ENCODE measurements at regions not wholly inside any gene's neighbourhood (a gene's known extent, or its start where the extent isn't known, plus 50 kb on each side); places are given as distances from the start of the nearest gene placed in this dataset.

DNA sequence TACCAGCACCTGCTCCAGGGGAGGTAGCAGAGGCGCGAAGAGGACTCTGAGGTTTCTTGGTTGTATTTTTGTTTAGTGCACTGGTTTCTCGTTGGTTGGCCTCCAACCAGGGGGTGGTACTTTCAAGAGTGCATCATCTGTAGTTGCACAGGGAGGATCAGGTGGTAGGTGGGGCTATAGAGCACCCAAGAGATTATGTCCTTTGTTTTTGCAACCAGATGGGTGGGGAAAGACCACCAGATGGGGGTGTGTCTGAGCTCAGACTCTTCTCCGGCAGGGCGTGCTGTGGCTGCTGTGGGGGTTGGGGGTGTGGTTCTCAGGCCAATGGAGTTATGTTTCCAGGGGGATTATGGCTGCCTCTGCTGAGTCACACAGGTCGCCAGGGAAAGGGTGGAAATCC is 254.4 kb upstream of the KLF12 start:
- Histone ChIP-seq H3K4me3 (replicated peaks in 1 of 4; ENCODE audit: control extremely low read depth in 1 of 4, insufficient read depth in 1 of 4, low read depth in 3 of 4, low read length in 4 of 4) (no peak overlapping the region), H3K79me2 (ENCODE audit: control insufficient read depth, insufficient read depth, low read length) (no peaks in the 10 kb centered on the region), H3K9me3 (ENCODE audit: control insufficient read depth, insufficient read depth, low read depth, low read length) (no peaks in the 10 kb centered on the region), H3K27me3 (ENCODE audit: control insufficient read depth, insufficient read depth, low read length) (no peaks in the 10 kb centered on the region), H3K36me3 (ENCODE audit: control insufficient read depth, insufficient read depth, low read length) (no peaks in the 10 kb centered on the region), H3K27ac (ENCODE audit: insufficient read depth, low read length) (no peak overlapping the region), H3K4me2 (ENCODE audit: extremely low read depth, insufficient read depth, low read length) (no peak overlapping the region), H3K9ac (ENCODE audit: insufficient read depth, low read length) (no peak overlapping the region), H4K20me1 (ENCODE audit: control insufficient read depth, extremely low read depth, insufficient read depth, low read length) (no peaks in the 10 kb centered on the region), H2AFZ (ENCODE audit: low read length) (no peak overlapping the region), H3K4me1 (ENCODE audit: control insufficient read depth, extremely low read depth, insufficient read depth, low read length) (no peaks in the 10 kb centered on the region)
- DNase-seq (ENCODE audit: low read depth in 2 of 2): no peak
- TF ChIP-seq, protein P1, sequence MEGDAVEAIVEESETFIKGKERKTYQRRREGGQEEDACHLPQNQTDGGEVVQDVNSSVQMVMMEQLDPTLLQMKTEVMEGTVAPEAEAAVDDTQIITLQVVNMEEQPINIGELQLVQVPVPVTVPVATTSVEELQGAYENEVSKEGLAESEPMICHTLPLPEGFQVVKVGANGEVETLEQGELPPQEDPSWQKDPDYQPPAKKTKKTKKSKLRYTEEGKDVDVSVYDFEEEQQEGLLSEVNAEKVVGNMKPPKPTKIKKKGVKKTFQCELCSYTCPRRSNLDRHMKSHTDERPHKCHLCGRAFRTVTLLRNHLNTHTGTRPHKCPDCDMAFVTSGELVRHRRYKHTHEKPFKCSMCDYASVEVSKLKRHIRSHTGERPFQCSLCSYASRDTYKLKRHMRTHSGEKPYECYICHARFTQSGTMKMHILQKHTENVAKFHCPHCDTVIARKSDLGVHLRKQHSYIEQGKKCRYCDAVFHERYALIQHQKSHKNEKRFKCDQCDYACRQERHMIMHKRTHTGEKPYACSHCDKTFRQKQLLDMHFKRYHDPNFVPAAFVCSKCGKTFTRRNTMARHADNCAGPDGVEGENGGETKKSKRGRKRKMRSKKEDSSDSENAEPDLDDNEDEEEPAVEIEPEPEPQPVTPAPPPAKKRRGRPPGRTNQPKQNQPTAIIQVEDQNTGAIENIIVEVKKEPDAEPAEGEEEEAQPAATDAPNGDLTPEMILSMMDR (conservative IDR thresholded peaks at IDR 0.05 in 1 of 2, IDR thresholded peaks at IDR 0.05 in 1 of 2; ENCODE audit: low read depth in 1 of 2, low read length in 2 of 2): no peak
- no peak for TF ChIP-seq EZH2 (IDR thresholded peaks at IDR 0.05; ENCODE audit: low read length, missing control alignments)

DNA sequence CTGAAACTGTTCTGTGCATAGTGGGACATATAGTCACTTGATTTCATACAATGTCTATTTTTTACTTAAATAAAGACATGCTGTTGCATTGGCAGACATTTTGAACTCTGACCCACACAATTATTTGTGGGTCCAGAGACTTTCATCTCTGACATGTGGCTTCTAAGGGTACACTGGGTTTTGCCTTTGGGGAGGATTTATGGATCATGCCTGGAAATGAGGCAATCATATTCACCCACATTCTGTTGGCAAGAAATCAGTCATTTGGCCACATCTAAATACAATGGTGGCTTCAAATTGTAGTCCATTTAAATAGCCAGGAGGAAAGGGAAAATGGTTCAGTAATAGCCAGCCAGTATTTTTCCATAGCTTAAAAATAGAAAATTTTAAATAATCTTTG is 238.3 kb upstream of the KLF12 start:
- Histone ChIP-seq H3K4me3 (replicated peaks in 1 of 4; ENCODE audit: control extremely low read depth in 1 of 4, insufficient read depth in 1 of 4, low read depth in 3 of 4, low read length in 4 of 4) (no peak overlapping the region), H3K4me1 (ENCODE audit: control insufficient read depth, extremely low read depth, insufficient read depth, low read length) (no peaks in the 10 kb centered on the region), H4K20me1 (ENCODE audit: control insufficient read depth, extremely low read depth, insufficient read depth, low read length) (no peaks in the 10 kb centered on the region), H2AFZ (ENCODE audit: low read length) (no peak overlapping the region), H3K4me2 (ENCODE audit: extremely low read depth, insufficient read depth, low read length) (no peak overlapping the region), H3K9me3 (ENCODE audit: control insufficient read depth, insufficient read depth, low read depth, low read length) (no peaks in the 10 kb centered on the region), H3K27me3 (ENCODE audit: control insufficient read depth, insufficient read depth, low read length) (no peaks in the 10 kb centered on the region), H3K79me2 (ENCODE audit: control insufficient read depth, insufficient read depth, low read length) (no peaks in the 10 kb centered on the region), H3K27ac (ENCODE audit: insufficient read depth, low read length) (no peak overlapping the region), H3K36me3 (ENCODE audit: control insufficient read depth, insufficient read depth, low read length) (no peaks in the 10 kb centered on the region), H3K9ac (ENCODE audit: insufficient read depth, low read length) (no peak overlapping the region)
- TF ChIP-seq, protein P1 (conservative IDR thresholded peaks at IDR 0.05 in 1 of 2, IDR thresholded peaks at IDR 0.05 in 1 of 2; ENCODE audit: low read depth in 1 of 2, low read length in 2 of 2): no peak
- DNase-seq (ENCODE audit: low read depth in 2 of 2): peak; percentile 17 to 64

DNA sequence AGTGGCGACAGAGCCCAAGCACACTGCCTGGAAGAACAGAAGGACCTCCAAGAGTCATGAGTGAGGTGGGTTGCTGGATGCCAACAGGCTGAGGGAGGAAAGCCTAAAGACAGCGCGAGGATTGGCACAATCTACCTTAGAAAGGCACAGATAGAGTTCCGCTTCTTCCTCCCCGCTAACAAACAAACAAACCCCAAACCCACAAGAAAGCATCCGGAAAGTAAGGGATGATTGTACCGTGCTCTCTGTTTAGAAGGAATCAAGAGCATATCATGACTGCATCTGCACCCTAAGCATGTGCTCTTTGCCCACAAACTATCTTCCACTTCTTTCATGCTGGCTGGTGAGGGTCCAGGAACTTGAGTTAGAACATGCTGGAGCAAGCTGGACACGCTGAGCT is 233.0 kb upstream of the KLF12 start:
- no peak overlapping the region for H3K4me3 ChIP-seq (replicated peaks in 1 of 4; ENCODE audit: control extremely low read depth in 1 of 4, insufficient read depth in 1 of 4, low read depth in 3 of 4, low read length in 4 of 4)
- H2AFZ ChIP-seq (ENCODE audit: low read length): no peak overlapping the region
- H3K9me3 ChIP-seq (ENCODE audit: control insufficient read depth, insufficient read depth, low read depth, low read length): no peaks in the 10 kb centered on the region
- H3K27me3 ChIP-seq (ENCODE audit: control insufficient read depth, insufficient read depth, low read length): no peaks in the 10 kb centered on the region
- H3K79me2 ChIP-seq (ENCODE audit: control insufficient read depth, insufficient read depth, low read length): no peaks in the 10 kb centered on the region
- H3K4me1 ChIP-seq (ENCODE audit: control insufficient read depth, extremely low read depth, insufficient read depth, low read length): no peaks in the 10 kb centered on the region
- TF ChIP-seq, protein P1 (conservative IDR thresholded peaks at IDR 0.05 in 1 of 2, IDR thresholded peaks at IDR 0.05 in 1 of 2; ENCODE audit: low read depth in 1 of 2, low read length in 2 of 2): no peak
- no peak for TF ChIP-seq EZH2 (IDR thresholded peaks at IDR 0.05; ENCODE audit: low read length, missing control alignments)
- H3K9ac ChIP-seq (ENCODE audit: insufficient read depth, low read length): no peak overlapping the region
- H3K27ac ChIP-seq (ENCODE audit: insufficient read depth, low read length): no peak overlapping the region
- no peaks in the 10 kb centered on the region for H3K36me3 ChIP-seq (ENCODE audit: control insufficient read depth, insufficient read depth, low read length)
- DNase-seq (ENCODE audit: low read depth in 2 of 2): no peak
- no peaks in the 10 kb centered on the region for H4K20me1 ChIP-seq (ENCODE audit: control insufficient read depth, extremely low read depth, insufficient read depth, low read length)
- no peak overlapping the region for H3K4me2 ChIP-seq (ENCODE audit: extremely low read depth, insufficient read depth, low read length)

Measured in fibroblast of lung (primary cell).